GM19438 (cell line): ENCODE measurements at regions not wholly inside any gene's neighbourhood (a gene's known extent, or its start where the extent isn't known, plus 50 kb on each side); places are given as distances from the start of the nearest gene placed in this dataset.
A peak's percentile ranks its signal among the peaks of the same experiment; 100 is the strongest.

Source experiments
- ATAC-seq: cut with Tn5 transposase; IDR thresholded peaks from one replicate; pipeline ENCODE4 v1.9.1; 2021; ENCODE audit warnings: low read depth; ENCODE audit not compliant: unreplicated experiment

GRCh38 chr10:89879121-89879520 lies 177.7 kb downstream of the KIF20B start:
- no peak for ATAC-seq

GRCh38 chr10:89887406-89887805 lies 186.0 kb downstream of the KIF20B start:
- ATAC-seq, result peak; percentile 61

- peak; percentile 74 for ATAC-seq
These were observed 186.4 kb downstream of the KIF20B start for GRCh38 chr10:89887830-89888229.

GRCh38 chr10:89888321-89889070 lies 187.1 kb downstream of the KIF20B start:
- peak; percentile 78 for ATAC-seq

GRCh38 chr10:89889606-89890005 lies 188.2 kb downstream of the KIF20B start:
- ATAC-seq, result no peak

- no peak for ATAC-seq
These were observed 189.7 kb downstream of the KIF20B start for GRCh38 chr10:89891006-89891535.

GRCh38 chr10:89894051-89894450 lies 192.7 kb downstream of the KIF20B start:
- no peak for ATAC-seq

- ATAC-seq, result no peak
These were observed 199.2 kb downstream of the KIF20B start for GRCh38 chr10:89900554-89900953.

GRCh38 chr10:89901895-89902294 lies 200.5 kb downstream of the KIF20B start:
- ATAC-seq, result no peak

GRCh38 chr10:89904755-89905154 lies 203.4 kb downstream of the KIF20B start:
- no peak for ATAC-seq

GRCh38 chr10:89909752-89910151 lies 208.4 kb downstream of the KIF20B start:
- no peak for ATAC-seq

GRCh38 chr10:89915021-89915420 lies 213.6 kb downstream of the KIF20B start:
- no peak for ATAC-seq

- no peak for ATAC-seq
These were observed 214.6 kb downstream of the KIF20B start for GRCh38 chr10:89915968-89916367.

- no peak for ATAC-seq
These were observed 215.3 kb downstream of the KIF20B start for GRCh38 chr10:89916468-89917215.

GRCh38 chr10:89921403-89921802 lies 220.0 kb downstream of the KIF20B start:
- ATAC-seq, result no peak

- ATAC-seq, result no peak
These were observed 222.3 kb downstream of the KIF20B start for GRCh38 chr10:89923661-89924060.

GRCh38 chr10:89924261-89924660 lies 222.9 kb downstream of the KIF20B start:
- ATAC-seq, result no peak

GRCh38 chr10:89926736-89927135 lies 225.3 kb downstream of the KIF20B start:
- no peak for ATAC-seq

GRCh38 chr10:89929282-89930026 lies 228.1 kb downstream of the KIF20B start:
- no peak for ATAC-seq

- ATAC-seq, result no peak
These were observed 236.1 kb downstream of the KIF20B start for GRCh38 chr10:89937494-89937893.

- no peak for ATAC-seq
These were observed 238.7 kb downstream of the KIF20B start for GRCh38 chr10:89940076-89940475.
